Fibroblast of lung (primary cell): ENCODE measurements at regions not wholly inside any gene's neighbourhood (a gene's known extent, or its start where the extent isn't known, plus 50 kb on each side); places are given as distances from the start of the nearest gene placed in this dataset.

ENCODE experiments used
- CTCF ChIP-seq, 2 donors: IDR thresholded peaks in 1 of 2; conservative IDR thresholded peaks in 1 of 2; 1 replicate in 1 of 2; 2 replicates in 1 of 2; pipeline ENCODE4 v1.5.1; 2011 to 2012; ENCODE audit warnings: low read length in 2 of 2, control low read depth in 1 of 2, inconsistent platforms in 1 of 2, low read depth in 1 of 2, mild to moderate bottlenecking in 1 of 2
- EZH2 ChIP-seq: IDR thresholded peaks from 2 replicates; pipeline ENCODE4 v1.5.1; 2012; ENCODE audit warnings: low read length, control low read depth, mild to moderate bottlenecking; ENCODE audit errors: missing control alignments

GRCh38 chrX:13121020-13121555 is 76.7 kb upstream of the FAM9C start:
- TF ChIP-seq CTCF (conservative IDR thresholded peaks at IDR 0.05 in 1 of 2, IDR thresholded peaks at IDR 0.05 in 1 of 2; ENCODE audit: low read depth in 1 of 2, low read length in 2 of 2), result no peak
- TF ChIP-seq EZH2, result no peak
